ENCODE measurements at regions not wholly inside any gene's neighbourhood (a gene's known extent, or its start where the extent isn't known, plus 50 kb on each side); places are given as distances from the start of the nearest gene placed in this dataset.

GRCh38 chr9:87370049-87370685 lies 127.5 kb upstream of the DAPK1 start:
- TF ChIP-seq, protein P1, sequence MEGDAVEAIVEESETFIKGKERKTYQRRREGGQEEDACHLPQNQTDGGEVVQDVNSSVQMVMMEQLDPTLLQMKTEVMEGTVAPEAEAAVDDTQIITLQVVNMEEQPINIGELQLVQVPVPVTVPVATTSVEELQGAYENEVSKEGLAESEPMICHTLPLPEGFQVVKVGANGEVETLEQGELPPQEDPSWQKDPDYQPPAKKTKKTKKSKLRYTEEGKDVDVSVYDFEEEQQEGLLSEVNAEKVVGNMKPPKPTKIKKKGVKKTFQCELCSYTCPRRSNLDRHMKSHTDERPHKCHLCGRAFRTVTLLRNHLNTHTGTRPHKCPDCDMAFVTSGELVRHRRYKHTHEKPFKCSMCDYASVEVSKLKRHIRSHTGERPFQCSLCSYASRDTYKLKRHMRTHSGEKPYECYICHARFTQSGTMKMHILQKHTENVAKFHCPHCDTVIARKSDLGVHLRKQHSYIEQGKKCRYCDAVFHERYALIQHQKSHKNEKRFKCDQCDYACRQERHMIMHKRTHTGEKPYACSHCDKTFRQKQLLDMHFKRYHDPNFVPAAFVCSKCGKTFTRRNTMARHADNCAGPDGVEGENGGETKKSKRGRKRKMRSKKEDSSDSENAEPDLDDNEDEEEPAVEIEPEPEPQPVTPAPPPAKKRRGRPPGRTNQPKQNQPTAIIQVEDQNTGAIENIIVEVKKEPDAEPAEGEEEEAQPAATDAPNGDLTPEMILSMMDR (IDR thresholded peaks at IDR 0.05) = no peak
- no peak for TF ChIP-seq POLR2A (IDR thresholded peaks at IDR 0.05)
